Loucy (cell line): ENCODE measurements at regions not wholly inside any gene's neighbourhood (a gene's known extent, or its start where the extent isn't known, plus 50 kb on each side); places are given as distances from the start of the nearest gene placed in this dataset.
"Not testable (repeated sequence)": the region's sequence is repeated elsewhere in the genome, so short reads cannot be mapped to it uniquely, and the experiment has no call there.

ENCODE experiments used
- H2AFZ ChIP-seq: fragments of 200-600 bp; sonication (generic); 2 replicates; pipeline ENCODE4 v1.6.0; 2016; ENCODE audit warnings: antibody characterized with exemption, mild to moderate bottlenecking, low read length, moderate library complexity
- H3F3A ChIP-seq: fragments of 200-600 bp; 2 replicates; pipeline ENCODE4 v1.6.0; 2016; ENCODE audit warnings: antibody characterized with exemption, low read depth, mild to moderate bottlenecking
- H3K27me3 ChIP-seq: fragments of 200-600 bp; sonication (generic); 2 replicates; pipeline ENCODE4 v1.6.1; 2014; ENCODE audit warnings: low read length, mild to moderate bottlenecking; ENCODE audit not compliant: insufficient read depth, poor library complexity, severe bottlenecking
- H3K36me3 ChIP-seq: fragments of 200-600 bp; sonication (generic); 2 replicates; pipeline ENCODE4 v1.6.1; 2016; ENCODE audit warnings: low read length; ENCODE audit not compliant: insufficient read depth
- H3K4me1 ChIP-seq: fragments of 200-600 bp; sonication (generic); 2 replicates; pipeline ENCODE4 v1.5.1; 2014; ENCODE audit warnings: low read length, mild to moderate bottlenecking; ENCODE audit not compliant: insufficient read depth, poor library complexity, severe bottlenecking
- H3K4me2 ChIP-seq: fragments of 200-600 bp; sonication (generic); 2 replicates; pipeline ENCODE4 v1.6.0; 2014; ENCODE audit warnings: antibody characterized with exemption, low read length, low read depth, mild to moderate bottlenecking; ENCODE audit not compliant: poor library complexity, severe bottlenecking
- H3K4me3 ChIP-seq: fragments of 200-600 bp; sonication (generic); 2 replicates; pipeline ENCODE4 v1.5.1; 2014; ENCODE audit warnings: low read length, mild to moderate bottlenecking, mixed read lengths; ENCODE audit not compliant: poor library complexity, severe bottlenecking
- H3K79me2 ChIP-seq: fragments of 200-600 bp; sonication (generic); 2 replicates; pipeline ENCODE4 v1.6.1; 2014; ENCODE audit warnings: low read length; ENCODE audit not compliant: insufficient read depth
- H3K9ac ChIP-seq: fragments of 200-600 bp; sonication (generic); 2 replicates; pipeline ENCODE4 v1.6.0; 2014; ENCODE audit warnings: mild to moderate bottlenecking, low read depth, low read length, moderate library complexity; ENCODE audit not compliant: poor library complexity, severe bottlenecking
- H3K9me2 ChIP-seq: fragments of 200-600 bp; sonication (generic); replicated peaks from 2 replicates; pipeline ENCODE4 v1.6.1; 2016; ENCODE audit warnings: low read depth, low read length, mixed read lengths
- H3K9me3 ChIP-seq: fragments of 200-600 bp; sonication (generic); 2 replicates; pipeline ENCODE4 v1.6.1; 2014; ENCODE audit warnings: mild to moderate bottlenecking, antibody characterized with exemption, low read length, low read depth; ENCODE audit not compliant: insufficient read depth
- H4K20me1 ChIP-seq: fragments of 200-600 bp; sonication (generic); 2 replicates; pipeline ENCODE4 v1.6.0; 2014; ENCODE audit warnings: antibody characterized with exemption, low read length, mild to moderate bottlenecking; ENCODE audit not compliant: insufficient read depth, poor library complexity, severe bottlenecking
- CTCF ChIP-seq: fragments of 200-600 bp; sonication (generic); conservative IDR thresholded peaks from 2 replicates; pipeline ENCODE4 v1.5.1; 2014; ENCODE audit warnings: mild to moderate bottlenecking, antibody characterized with exemption, low read length
- EZH2phosphoT487 ChIP-seq: fragments of 200-600 bp; IDR thresholded peaks from 2 replicates; pipeline ENCODE4 v1.6.1; 2018; ENCODE audit warnings: antibody characterized with exemption, mild to moderate bottlenecking, moderate library complexity, borderline replicate concordance

GRCh38 chrX:3509934-3510333, 163.5 kb upstream of the MXRA5 start:
- Histone ChIP-seq H3K36me3 (no peaks in the 10 kb centered on the region), H4K20me1 (no peaks in the 10 kb centered on the region), H3K4me1 (no peaks in the 10 kb centered on the region), H3K9me2 (no peaks in the 10 kb centered on the region), H3K4me2 (no peak overlapping the region), H3K4me3 (no peak overlapping the region), H2AFZ (no peak overlapping the region), H3K9ac (no peak overlapping the region), H3F3A (no peaks in the 10 kb centered on the region), H3K27me3 (no peaks in the 10 kb centered on the region), H3K79me2 (no peaks in the 10 kb centered on the region), H3K9me3 (no peaks in the 10 kb centered on the region)
- TF ChIP-seq CTCF (no peak), EZH2phosphoT487 (no peak)

GRCh38 chrX:3504916-3505315, 158.5 kb upstream of the MXRA5 start:
- no peaks in the 10 kb centered on the region for H3K9me2 ChIP-seq
- no peak overlapping the region for H3K4me3 ChIP-seq
- no peaks in the 10 kb centered on the region for H3F3A ChIP-seq
- no peaks in the 10 kb centered on the region for H3K27me3 ChIP-seq
- H3K79me2 ChIP-seq = no peaks in the 10 kb centered on the region
- H3K36me3 ChIP-seq = no peaks in the 10 kb centered on the region
- no peaks in the 10 kb centered on the region for H3K9me3 ChIP-seq
- H2AFZ ChIP-seq = no peak overlapping the region
- no peak overlapping the region for H3K9ac ChIP-seq
- no peaks in the 10 kb centered on the region for H4K20me1 ChIP-seq
- TF ChIP-seq CTCF (no peak), EZH2phosphoT487 (no peak)
- H3K4me2 ChIP-seq = no peak overlapping the region
- H3K4me1 ChIP-seq = no peaks in the 10 kb centered on the region

GRCh38 chrX:3501833-3502535, 155.5 kb upstream of the MXRA5 start:
- Histone ChIP-seq H3K4me2 (no peak overlapping the region), H4K20me1 (no peaks in the 10 kb centered on the region), H3K79me2 (no peaks in the 10 kb centered on the region), H3K27me3 (no peaks in the 10 kb centered on the region), H3F3A (no peaks in the 10 kb centered on the region), H3K36me3 (no peaks in the 10 kb centered on the region), H2AFZ (no peak overlapping the region), H3K9me2 (no peaks in the 10 kb centered on the region), H3K9ac (no peak overlapping the region), H3K4me1 (no peaks in the 10 kb centered on the region), H3K4me3 (no peak overlapping the region), H3K9me3 (no peaks in the 10 kb centered on the region)
- TF ChIP-seq CTCF = no peak
- no peak for TF ChIP-seq EZH2phosphoT487

GRCh38 chrX:3495836-3496769, 149.7 kb upstream of the MXRA5 start:
- not testable (repeated sequence) for H3K4me3 ChIP-seq

More at GRCh38 chrX:3495836-3496769, 149.7 kb upstream of the MXRA5 start:
- H3K36me3 ChIP-seq, H4K20me1 ChIP-seq, H3K9ac ChIP-seq, H3K9me3 ChIP-seq, H3F3A ChIP-seq, H3K79me2 ChIP-seq, H3K4me1 ChIP-seq, H3K27me3 ChIP-seq, H3K4me2 ChIP-seq, H3K9me2 ChIP-seq, H2AFZ ChIP-seq: not testable (repeated sequence)
